HG03354 (cell line): ENCODE measurements at regions not wholly inside any gene's neighbourhood (a gene's known extent, or its start where the extent isn't known, plus 50 kb on each side); places are given as distances from the start of the nearest gene placed in this dataset.
A peak's percentile ranks its signal among the peaks of the same experiment; 100 is the strongest.
"Not testable (repeated sequence)": the region's sequence is repeated elsewhere in the genome, so short reads cannot be mapped to it uniquely, and the experiment has no call there.

Experiments used
- ATAC-seq: cut with Tn5 transposase; IDR thresholded peaks from one replicate; pipeline ENCODE4 v1.9.1; 2021; ENCODE audit warnings: mild to moderate bottlenecking; ENCODE audit not compliant: unreplicated experiment, poor library complexity, severe bottlenecking

DNA sequence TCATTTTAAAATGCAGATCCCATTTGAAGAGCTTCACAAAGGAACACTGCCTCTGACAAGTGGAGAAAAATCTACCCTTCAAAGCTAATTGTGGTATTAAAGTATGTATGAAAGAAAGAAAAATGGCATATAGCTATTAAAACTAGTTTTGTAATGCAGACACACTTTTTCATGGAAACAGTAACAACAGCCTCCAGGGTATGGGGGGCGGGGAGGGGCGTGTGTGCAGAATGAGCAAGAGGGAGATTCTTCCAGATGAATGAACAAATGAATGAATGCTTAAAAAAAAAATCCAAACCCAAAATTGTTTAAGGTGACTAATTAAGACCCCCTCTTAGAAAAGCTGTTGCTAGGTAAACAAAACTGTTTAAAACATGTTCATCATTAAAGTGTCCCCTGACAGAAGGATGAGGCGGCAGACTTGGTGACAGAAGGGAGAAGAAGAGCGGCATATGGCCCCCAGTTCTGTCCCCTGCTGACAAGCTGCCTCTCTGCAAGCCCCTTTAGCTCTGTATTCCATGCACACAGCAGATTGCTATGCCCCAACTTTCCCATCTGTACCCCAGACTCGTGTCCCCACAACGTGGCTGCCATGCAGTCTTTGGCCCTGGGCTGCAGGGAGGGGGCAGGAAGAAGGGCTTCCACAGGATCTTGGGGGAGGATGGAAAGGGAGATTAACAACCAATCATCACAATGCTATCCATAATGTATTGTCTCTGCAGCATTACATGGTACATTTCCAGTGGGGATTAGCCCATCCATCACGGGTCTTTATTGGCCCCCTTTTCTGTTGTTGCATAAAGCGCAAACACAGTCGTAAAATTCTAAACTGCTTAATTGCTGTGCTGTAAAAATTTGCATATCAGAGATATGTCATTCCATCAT lies 108.4 kb upstream of the OLIG3 start:
- no peak for ATAC-seq

DNA sequence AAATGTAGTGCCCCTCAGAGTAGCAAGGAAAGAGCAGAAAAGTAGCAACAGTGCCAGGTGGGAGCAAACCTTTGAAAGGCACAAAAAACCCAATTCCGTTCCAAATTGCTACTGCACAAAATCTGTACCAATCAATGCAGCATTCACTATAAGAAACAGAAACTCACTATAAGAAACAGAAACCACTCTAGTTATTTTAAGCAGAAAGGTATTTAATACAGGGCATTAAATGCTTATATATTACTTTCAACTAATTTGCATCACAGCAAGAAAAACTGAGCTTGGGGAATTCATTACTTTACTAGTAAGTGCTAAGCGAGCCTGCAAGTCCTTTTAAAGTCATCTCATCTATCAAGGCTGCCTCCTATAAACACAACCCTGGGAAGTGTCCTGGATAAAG lies 116.5 kb upstream of the OLIG3 start:
- ATAC-seq, result peak; percentile 88

DNA sequence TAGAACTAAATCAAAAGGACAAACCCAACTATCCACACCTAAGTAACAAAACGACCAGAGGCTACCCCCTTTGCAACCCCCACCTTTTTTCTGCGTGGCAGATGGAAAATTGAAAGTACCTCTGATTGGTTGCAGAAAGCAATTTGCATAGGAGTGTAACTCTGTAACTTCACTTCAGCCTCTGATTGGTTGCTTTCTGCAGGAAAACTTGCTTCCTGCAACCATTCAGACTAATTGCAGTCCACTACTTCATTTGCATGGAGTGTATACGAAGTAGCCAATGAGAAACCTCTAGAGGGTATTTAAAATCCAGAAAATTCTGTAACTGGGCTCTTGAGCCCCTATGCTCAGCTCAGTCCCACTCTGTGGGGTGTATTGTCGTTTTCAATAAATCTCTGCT lies 129.1 kb upstream of the OLIG3 start:
- ATAC-seq, result no peak

DNA sequence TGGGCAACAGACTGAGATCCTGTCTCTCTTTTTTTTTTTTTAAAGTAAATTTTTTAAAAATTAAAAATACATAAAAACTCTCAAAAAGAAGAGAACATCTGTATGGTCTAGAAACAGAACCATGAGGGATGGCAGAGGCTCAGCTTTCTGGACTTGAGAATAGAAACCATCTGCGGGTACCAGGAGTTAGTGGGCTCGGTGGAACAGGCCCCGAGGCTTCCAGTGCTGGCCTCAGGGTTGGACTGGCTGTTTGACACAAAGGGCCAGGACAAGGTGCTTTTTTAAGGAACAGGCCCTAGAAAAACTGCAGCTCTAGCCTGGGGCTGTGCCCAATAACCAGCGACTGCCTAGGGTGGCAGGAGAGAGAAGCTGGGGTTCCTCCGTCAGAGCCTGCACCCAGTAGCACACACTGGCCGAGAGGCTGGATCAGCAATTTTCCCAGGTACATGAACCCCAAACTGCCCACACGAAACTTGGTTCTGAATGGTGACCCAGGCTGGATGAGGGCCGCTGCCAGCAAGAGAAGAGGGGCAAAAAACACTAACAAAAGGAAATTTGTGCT lies 131.0 kb upstream of the OLIG3 start:
- no peak for ATAC-seq

DNA sequence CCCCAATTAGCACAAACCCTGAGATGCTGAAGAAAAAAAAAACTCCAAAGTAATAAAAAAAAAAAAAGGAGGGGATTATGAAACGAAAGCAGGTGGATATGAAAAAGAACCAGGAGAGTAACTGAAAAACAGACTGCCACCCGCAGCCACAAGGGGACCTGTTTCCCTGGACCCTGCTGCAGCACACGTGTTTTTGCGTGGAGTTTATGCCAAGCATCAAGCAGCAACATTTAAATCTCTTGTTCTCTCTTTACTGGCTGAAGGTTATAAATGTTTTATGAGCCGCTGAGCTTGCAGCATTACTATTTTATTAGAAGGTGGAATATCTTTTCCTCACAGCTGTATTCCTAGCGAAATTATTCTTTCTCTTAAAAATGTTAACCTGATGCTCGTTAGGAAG lies 131.6 kb upstream of the OLIG3 start:
- ATAC-seq, result no peak

DNA sequence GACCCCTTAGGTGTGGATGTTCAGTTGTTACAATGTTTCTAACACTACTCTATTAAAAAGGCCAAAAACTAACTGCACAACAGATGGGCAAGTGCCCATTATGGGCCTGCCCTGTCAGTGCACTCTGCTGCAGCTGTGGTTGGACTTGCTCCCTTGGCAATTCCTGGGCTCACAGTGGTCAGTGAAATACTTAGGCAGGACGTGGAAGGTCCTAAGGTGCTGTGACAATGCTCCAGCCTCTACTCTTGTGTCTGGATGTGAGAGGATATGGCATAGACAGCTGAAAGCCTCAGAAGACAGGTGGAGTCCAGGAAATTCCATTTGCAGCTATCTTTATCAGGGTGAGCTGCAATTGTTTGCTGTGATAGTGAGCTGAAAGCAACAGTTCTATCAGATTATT lies 136.5 kb upstream of the OLIG3 start:
- ATAC-seq, result no peak

DNA sequence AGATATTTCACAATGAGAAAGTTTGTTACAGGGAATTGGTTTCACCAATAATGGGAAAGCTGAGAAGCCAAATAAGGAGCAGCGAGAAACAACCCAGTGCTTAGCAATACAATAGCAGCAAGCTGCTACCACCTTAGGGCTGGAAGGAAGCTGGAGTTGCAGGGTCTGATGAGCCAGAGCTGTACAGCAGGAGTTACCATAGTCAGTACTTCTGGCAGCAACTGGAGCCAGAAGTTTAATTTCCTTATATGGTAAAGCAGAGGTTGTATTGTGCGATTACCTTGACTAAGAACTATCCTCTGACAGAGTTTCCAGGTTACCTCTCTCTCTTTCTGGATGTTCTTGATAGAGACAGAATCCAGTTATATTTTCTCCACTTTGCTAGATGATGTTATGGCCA lies 137.1 kb upstream of the OLIG3 start:
- no peak for ATAC-seq

DNA sequence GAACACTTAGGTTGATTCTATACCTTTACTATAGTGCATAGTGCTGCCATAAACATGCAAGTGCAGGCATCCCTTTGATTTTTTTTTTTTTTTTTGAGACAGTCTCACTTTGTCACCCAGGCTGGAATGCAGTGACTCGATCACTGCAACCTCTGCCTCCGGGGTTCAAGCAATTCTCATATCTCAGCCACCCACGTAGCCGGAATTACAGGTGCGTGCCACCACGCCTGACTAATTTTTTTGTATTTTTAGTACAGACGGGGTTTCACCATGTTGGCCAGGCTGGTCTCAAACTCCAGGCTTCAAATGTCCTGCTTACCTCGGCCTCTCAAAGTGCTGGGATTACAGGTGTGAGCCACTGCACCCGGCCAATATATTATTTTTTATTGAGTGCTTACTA lies 140.0 kb upstream of the OLIG3 start:
- not testable (repeated sequence) for ATAC-seq

DNA sequence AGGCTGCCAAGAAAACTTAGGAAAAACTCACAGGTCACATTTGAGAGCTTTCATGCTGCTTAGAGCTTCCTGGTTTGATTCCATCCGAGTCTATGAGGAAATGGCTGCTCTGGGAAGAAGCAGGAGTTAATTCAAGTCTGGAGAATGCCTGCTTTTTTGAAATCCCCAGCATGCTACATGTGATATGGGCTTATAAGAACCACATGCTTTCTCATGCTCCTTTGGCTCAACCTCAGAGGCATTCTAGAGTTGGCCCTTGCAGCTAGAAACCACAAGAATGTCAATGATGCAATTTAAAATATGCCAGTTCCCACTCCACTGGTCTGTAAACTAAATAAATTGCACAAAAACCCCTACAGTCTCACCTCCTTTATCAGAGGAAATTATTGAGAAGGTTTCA lies 142.9 kb upstream of the OLIG3 start:
- ATAC-seq, result no peak

DNA sequence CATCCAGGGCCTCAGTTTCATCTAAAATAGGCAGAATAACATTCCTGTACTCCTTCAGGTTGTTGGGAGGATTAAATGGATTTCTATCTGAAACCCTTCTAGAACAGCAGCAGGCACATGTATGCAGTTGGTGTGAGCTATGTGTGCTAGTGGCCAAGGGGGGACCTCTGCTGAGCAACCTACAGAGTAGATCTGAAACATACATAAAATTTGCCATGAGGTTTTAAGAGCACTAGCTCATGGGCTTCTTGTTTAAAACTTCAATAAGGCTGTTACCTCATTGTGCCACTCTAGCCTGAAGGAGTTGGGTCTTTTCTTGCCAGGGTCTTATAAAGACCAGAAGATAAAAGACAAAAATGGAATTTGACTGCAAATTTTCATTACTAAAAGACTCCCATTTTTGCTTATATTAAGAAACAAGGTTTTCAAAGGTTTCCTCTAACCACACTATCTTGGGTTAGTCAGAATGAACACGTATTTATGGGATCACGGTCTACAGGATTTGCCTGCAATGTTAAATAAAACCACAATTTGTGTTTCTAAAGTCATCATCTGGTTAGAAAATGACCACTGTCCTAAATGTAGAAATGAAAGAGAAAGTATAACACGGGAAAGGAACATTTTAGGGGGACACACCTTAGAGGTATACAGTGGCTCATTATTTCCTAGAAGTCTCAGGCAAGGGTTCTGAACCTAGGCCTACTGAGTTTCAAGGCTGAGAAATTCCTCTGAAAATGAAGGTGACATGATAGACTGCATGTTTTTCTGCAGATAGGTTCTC lies 144.9 kb upstream of the OLIG3 start:
- ATAC-seq, result no peak

DNA sequence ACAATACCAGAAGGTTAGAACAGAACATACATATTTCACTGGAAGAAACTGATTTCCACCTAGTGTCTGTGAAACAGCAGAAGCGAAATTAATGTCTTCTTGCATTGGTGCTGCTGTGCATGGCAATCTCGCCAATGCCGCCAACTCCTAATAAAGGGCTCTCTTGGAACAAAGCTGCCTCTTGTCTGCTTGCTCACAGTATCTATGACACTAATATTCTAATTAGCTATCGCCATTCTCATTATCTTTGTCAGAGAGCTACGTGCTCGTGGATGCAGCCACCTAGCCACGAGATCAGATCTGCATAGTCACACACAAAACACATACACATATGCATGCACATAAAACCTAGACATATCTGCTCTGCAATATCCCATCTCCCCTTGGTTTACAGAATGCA lies 145.9 kb upstream of the OLIG3 start:
- no peak for ATAC-seq

DNA sequence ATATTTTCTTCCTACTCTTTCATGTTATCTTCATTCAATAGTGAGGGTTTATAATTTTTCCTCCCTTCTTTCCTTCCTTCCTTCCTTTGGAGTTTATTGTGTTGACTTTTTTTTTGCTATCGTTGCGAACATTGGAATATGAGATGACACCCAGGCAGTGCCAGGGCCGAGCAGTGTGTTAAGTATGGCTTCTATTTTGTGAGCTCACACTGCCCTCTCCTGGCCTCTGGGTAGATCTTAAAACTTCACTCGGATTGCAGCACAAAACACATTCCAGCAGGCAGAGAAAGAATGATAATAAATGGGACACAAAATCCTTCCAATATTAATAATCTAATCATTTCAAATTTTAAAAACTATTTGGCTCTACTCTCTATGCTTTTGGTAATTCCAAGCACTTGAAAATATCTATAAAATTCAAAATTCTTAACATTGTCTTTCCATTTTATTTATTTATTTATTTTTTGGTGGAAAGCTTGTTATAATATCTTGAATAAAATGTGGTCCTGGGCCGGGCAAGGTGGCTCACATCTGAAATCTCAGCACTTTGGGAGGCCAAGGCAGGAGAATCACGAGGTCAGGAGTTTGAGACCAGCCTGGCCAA lies 147.4 kb upstream of the OLIG3 start:
- peak; percentile 72 for ATAC-seq

DNA sequence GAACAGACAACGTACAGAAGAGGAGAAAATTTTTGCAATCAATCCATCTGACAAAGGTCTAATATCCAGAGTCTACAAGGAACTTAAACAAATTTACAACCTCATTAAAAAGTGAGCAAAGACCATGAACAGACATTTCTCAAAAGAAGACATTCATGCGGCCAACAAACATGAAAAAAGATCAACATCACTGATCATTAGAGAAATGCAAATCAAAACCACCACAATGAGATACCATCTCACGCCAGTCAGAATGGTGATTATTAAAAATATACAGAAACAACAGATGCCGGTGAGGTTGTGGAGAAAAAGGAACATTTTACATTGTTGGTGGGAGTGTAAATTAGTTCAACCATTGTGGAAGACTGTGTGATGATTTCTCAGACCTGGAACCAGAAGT lies 149.0 kb upstream of the OLIG3 start:
- not testable (repeated sequence) for ATAC-seq

DNA sequence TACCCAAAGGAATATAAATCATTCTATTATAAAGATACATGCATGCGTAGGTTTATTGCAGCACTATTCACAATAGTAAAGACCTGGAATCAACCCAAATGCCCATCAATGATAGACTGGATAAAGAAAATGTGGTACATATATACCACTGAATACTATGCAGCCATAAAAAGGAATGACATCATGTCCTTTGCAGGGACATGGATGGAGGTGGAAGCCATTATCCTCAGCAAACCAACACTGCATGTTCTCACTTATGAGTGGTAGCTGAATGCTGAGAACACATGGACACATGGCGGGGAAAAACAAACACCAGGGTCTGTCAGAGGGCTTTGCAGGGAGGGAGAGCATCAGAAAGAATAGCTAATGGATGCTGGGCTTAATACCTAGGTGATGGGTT lies 149.4 kb upstream of the OLIG3 start:
- not testable (repeated sequence) for ATAC-seq

DNA sequence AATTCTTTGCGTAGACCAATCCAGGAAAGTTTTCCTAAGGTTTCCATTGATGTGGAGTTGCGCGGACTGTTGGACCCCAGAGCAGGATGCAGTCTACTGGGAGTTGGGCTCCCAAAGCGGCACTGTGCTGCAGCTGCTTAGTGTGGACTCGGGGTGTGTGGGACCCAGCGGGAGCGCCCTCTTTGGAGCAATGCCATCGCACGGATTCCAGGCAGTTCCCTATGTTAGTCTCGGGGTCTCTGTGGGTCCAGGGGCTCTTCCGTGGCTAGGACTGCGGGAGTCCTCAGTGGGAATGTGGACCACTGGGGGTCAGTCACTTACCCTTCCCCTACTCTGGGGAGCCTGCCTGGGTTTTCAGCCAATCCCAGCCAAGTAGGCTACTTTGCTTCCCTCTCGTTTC lies 151.7 kb upstream of the OLIG3 start:
- no peak for ATAC-seq

DNA sequence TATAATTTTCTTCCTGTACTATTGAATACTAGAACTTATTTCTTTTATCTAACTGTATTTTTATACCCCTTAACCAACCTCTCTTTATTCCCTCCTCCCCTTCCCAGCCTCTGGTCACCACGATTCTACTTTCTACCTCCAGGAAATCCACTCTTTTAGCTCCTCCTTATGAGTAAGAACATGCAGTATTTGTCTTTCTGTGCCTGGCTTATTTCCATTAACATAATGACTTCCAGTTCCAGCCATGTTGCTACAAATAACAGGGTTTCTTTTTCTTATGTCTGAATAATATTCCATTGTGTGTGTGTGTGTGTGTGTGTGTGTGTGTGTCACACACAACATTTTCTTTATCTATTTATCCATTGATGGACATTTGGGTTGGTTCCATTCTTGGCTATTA lies 152.3 kb upstream of the OLIG3 start:
- ATAC-seq, result no peak

DNA sequence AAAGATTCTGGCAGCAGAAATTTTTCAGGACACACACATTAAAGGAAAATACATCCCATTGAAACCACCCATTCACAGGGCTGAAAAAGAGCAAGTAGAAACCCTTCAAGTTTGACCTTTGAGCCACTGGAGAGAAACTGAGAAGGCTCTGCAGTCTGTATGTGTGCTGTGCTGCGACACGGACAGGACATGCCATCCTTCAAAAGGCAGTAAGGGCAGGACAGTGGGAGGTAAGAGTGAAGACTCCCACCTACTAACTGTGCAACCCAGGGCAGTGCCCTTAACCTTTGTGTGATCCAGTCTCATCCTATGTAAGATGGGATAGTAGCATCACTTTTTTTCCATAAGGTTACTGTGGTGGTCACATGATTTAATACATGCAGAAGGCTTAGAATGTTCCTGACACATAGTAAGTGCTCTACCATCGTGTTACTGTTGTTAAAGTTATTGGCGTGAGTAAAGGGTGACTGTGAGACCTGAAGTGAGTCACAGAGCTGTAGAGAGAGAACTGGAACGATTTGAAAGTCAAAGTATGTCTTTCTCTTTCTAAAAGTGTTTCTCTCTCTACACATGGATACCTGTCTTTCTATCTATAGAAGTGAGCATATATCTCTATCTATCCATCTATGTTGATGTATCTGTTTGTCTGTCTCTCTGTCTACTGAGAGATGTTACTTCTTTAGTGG lies 153.7 kb upstream of the OLIG3 start:
- ATAC-seq, result no peak

DNA sequence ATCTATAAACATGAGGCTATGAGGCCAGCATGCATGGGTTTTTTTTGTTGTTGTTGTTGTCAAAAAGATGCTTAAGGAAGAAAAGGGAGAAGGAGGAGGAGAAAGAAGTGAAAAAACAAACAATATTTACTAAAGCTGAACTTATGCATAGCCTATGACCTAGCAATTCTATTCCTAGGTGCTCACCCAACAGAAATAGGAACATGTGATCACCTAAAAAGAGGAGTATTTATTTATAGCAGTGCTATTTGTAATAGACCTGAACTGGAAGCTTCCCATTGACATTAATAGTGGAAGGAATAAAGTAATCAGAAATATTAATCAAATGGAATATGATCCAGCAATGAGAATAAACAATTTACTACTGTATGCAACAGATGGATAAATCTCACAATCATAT lies 156.5 kb upstream of the OLIG3 start:
- no peak for ATAC-seq

DNA sequence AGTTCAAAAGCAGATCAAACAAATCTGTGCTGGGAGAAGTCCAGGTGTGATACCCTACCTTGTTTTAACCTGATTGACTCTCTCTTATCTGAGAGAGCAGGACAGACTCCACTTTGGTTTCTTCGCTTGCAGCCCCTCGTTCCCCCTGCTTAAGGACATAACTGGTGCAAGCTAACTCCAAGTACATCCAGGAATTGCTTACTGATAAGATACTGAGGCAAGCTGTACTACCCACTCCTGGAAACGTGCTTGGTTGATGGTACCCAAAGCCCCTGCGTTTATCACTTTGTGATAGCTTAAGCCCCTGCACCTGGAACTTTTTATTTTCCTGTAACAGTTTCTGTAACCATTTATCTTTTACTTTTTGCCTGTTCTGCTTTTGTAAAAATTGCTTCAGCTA lies 157.0 kb upstream of the OLIG3 start:
- no peak for ATAC-seq
